Dendritic cell treated with granulocyte-macrophage colony-stimulating factor and Interleukin-4, amounts not matched to agents 40 ng/mL and 50 ng/mL, for 4 days (primary cell): ENCODE measurements at regions not wholly inside any gene's neighbourhood (a gene's known extent, or its start where the extent isn't known, plus 50 kb on each side); places are given as distances from the start of the nearest gene placed in this dataset.

Experiments
- H3K27ac Mint-ChIP-seq: one replicate; pipeline ENCODE4 v1.8.0; 2022; ENCODE audit warnings: mild to moderate bottlenecking, mixed read lengths
- H3K27me3 Mint-ChIP-seq: one replicate; pipeline ENCODE4 v1.8.0; 2022; ENCODE audit warnings: mild to moderate bottlenecking, mixed read lengths
- H3K36me3 Mint-ChIP-seq: one replicate; pipeline ENCODE4 v1.8.0; 2022; ENCODE audit warnings: low read depth, mixed read lengths
- H3K4me1 Mint-ChIP-seq: one replicate; pipeline ENCODE4 v1.8.0; 2022; ENCODE audit warnings: low read depth, mixed read lengths
- H3K4me3 Mint-ChIP-seq: one replicate; pipeline ENCODE4 v1.8.0; 2022; ENCODE audit warnings: mild to moderate bottlenecking, moderate library complexity, mixed read lengths
- H3K9me3 Mint-ChIP-seq: one replicate; pipeline ENCODE4 v1.8.0; 2022; ENCODE audit warnings: mixed read lengths
- intact Hi-C: fragments of 100-400 bp; cut with micrococcal nuclease; formaldehyde crosslinking; loops from one replicate; pipeline ENCODE4 v1.15.0; 2022

DNA sequence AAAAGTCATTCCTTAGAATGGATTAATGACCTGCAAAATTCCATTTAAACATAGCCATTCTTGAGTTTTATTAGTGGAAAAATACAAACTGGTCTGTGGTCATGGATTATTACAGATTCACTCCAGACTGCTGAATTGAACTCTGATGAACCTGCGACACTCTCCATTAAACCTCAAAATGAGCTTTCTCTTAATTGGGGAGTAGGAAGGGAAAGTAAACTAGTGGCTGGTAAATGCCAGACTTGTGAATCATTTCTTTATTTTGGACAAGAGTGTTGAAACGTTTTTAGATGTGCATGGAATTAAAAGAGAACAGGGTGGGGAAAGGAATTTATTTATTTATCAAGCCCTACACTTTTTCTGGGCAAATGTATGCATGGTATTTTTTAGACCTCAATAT is 321.2 kb upstream of the FANCL start:
- no peaks in the 10 kb centered on the region for H3K4me1 Mint-ChIP-seq
- H3K36me3 Mint-ChIP-seq = no peaks in the 10 kb centered on the region
- H3K9me3 Mint-ChIP-seq = no peaks in the 10 kb centered on the region
- H3K4me3 Mint-ChIP-seq = no peak overlapping the region
- no peak overlapping the region for H3K27ac Mint-ChIP-seq
- no peaks in the 10 kb centered on the region for H3K27me3 Mint-ChIP-seq
- intact Hi-C loops = loop anchor here (10.0 kb wide), 1 partner anchor 797 kb away; no protein-coding TSS in a partner anchor

DNA sequence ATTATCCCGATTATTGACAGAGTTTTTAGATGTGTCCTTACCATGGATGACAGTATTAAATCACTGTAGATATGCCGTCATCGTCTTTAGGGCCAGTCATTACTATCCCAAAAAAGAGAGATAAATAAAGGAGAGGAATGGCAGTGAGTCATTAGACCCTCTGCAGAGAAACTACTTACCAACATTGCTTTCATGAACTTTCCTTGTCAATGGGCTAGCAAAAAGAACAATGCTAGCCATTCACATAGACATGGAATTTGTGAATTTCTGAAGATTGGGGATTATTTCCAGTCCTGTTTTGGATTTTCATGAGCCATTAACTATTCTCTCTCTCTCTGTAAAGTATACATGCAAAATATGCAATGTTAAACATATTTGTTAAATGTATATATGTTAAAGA is 319.4 kb upstream of the FANCL start:
- Mint-ChIP-seq H3K27ac (no peak overlapping the region), H3K36me3 (no peaks in the 10 kb centered on the region), H3K9me3 (no peaks in the 10 kb centered on the region), H3K4me3 (no peak overlapping the region), H3K4me1 (no peaks in the 10 kb centered on the region), H3K27me3 (no peaks in the 10 kb centered on the region)
- intact Hi-C loops = loop anchor here (10.0 kb wide), 1 partner anchor 796 kb away; no protein-coding TSS in a partner anchor

DNA sequence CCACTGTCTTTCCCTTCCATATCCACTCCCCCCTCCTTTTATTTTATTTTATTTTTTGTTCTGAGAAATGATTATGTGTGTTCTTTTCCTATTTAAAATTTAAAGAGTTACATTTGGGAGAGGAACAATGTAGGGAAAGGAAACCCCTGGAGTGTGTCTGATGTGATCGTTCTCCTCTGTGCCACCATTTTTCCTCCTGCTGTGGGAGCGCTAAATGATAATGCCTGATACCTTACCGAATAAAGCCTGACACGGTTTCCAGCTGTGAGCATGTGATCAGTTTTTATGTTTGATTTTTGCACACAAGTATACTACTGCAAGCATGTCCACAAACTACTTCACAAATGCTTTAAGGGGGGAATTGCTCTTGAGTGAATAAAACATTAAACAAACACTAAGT is 317.8 kb upstream of the FANCL start:
- Mint-ChIP-seq H3K4me1 (no peaks in the 10 kb centered on the region), H3K36me3 (no peaks in the 10 kb centered on the region), H3K27ac (no peak overlapping the region), H3K27me3 (no peaks in the 10 kb centered on the region), H3K4me3 (no peak overlapping the region), H3K9me3 (no peaks in the 10 kb centered on the region)
- intact Hi-C loops = no loop called here

DNA sequence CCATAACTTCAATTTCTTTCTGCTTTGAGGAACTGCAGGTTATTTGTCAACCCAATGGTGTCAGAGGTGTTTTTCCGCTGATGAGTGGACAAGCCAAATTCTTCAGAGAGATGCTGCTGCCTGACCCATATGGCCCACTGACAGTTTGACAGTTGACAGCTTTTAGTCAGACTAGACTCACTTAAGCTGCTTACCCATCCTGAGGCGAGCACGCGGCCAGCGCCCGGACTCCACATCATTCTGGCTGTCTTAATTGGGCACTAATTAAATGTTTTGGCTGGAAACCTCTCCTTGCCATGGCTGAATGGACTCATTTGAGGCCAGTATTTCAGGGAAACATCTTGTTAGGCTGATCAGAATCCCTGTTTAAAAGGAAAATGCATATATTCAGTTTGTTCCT is 316.1 kb upstream of the FANCL start:
- Mint-ChIP-seq H3K9me3 (no peaks in the 10 kb centered on the region), H3K36me3 (no peaks in the 10 kb centered on the region), H3K27ac (no peak overlapping the region), H3K27me3 (no peaks in the 10 kb centered on the region), H3K4me1 (no peaks in the 10 kb centered on the region), H3K4me3 (no peak overlapping the region)
- intact Hi-C loops = no loop called here

DNA sequence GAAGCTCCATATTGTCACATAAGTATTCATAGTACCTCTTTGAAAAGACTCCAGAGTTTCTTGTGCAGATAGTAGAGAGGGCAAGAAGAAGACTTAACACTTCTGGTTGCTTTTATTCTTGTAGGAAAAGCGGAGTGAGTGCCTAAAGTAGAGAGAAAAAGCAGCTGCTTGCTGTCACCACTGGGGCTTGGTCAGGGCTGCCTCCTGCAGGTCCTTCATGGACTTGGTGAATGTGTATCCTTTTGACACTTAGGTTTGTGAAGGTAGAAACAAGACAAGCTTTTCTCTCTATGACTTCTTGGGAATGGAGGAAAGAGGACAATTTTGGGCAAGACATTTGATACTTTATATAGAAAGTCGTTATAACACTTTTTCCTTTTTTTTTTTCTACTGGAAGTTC is 312.8 kb upstream of the FANCL start:
- Mint-ChIP-seq H3K4me1 (no peaks in the 10 kb centered on the region), H3K9me3 (no peaks in the 10 kb centered on the region), H3K27ac (no peak overlapping the region), H3K4me3 (no peak overlapping the region), H3K27me3 (no peaks in the 10 kb centered on the region), H3K36me3 (no peaks in the 10 kb centered on the region)
- intact Hi-C loops = no loop called here

DNA sequence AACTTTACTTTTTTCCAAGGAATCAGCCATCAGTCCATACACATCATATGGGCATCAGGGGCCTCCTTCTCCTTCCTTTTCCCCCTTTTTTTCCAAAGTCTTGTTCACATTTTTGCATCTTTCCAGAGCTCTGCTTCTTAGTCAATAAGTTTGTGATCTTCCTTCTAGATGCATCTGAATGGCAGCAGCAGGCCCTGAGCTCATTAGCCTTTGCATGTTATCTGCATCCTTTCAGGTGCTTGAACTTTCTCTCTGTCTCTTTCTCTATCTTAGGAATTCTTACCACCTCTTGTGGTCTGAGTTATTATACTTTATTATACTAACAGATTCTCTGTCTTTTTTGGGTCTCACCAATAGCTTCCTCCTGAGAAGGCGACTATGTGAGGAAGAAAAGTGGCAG is 312.4 kb upstream of the FANCL start:
- Mint-ChIP-seq H3K27me3 (no peaks in the 10 kb centered on the region), H3K9me3 (no peaks in the 10 kb centered on the region), H3K36me3 (no peaks in the 10 kb centered on the region), H3K4me1 (no peaks in the 10 kb centered on the region), H3K4me3 (no peak overlapping the region), H3K27ac (no peak overlapping the region)
- intact Hi-C loops = no loop called here

DNA sequence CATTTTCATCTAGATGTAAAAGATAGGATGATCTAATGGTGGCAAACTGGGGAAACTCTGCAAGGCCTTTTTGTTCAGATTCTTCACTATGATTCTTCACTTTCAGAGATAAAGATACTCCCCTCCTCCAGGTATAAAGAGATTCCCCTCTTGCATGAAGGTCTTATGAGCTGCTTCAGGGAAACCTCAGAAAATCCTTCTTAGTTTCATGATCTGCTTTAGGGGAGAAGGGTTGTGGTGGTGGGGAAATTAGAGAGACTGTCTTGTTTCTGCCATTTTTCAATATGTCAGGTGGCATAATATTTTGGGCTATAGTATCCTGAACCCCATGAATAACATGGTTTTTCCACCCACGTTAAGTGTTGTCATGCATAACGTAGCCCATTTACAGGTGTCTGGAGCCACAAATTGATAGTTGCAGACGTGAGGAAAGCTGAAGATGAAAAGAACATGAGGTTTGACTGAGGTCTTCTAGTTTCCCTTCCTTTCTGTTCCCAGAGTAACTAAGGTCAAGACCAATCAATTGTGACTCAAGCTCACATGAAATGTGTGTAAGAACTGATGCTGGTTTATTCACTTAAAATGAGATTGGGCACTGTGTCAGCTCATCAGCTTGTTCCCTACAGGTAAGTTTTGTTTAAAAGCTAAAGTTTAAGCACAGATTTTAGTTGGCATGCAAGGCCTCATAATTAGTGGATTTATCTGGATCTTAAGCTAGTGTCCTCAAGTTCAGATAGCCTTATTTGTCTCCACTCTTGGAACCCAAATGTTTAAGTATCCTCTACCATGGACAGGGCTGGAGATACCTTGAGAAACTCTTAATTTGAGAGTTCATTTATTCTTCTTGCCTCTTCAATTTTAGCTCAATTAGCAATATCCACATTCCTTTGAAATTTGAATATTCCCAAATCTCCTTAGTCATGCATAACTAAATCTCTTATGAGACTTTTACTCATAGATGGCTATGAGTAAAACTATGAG is 304.5 kb upstream of the FANCL start:
- H3K27me3 Mint-ChIP-seq = no peaks in the 10 kb centered on the region
- H3K9me3 Mint-ChIP-seq = no peaks in the 10 kb centered on the region
- H3K36me3 Mint-ChIP-seq = no peaks in the 10 kb centered on the region
- no peak overlapping the region for H3K4me3 Mint-ChIP-seq
- intact Hi-C loops = no loop called here
- H3K4me1 Mint-ChIP-seq = no peaks in the 10 kb centered on the region
- no peak overlapping the region for H3K27ac Mint-ChIP-seq

DNA sequence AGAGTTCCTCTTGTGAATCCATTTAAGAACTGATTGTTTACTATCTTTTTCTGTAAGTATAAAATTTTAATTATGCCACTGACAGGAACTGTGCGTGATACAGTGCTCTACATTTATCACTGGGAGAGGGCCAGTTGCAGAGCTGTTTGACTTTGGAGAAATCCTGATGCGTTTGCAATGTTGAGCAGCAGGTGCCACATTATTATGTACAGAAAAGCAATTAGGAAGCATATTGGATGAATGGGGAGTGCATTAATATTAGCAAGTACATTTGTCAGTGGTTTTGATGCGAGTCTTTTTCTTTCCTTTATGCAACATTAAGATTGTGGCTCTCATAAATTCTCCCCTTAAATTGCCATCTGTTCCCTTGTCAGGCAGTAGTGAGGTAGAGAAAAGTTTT is 302.3 kb upstream of the FANCL start:
- Mint-ChIP-seq H3K4me1 (no peaks in the 10 kb centered on the region), H3K36me3 (no peaks in the 10 kb centered on the region), H3K27me3 (no peaks in the 10 kb centered on the region), H3K9me3 (no peaks in the 10 kb centered on the region), H3K27ac (no peak overlapping the region), H3K4me3 (no peak overlapping the region)
- intact Hi-C loops = no loop called here

DNA sequence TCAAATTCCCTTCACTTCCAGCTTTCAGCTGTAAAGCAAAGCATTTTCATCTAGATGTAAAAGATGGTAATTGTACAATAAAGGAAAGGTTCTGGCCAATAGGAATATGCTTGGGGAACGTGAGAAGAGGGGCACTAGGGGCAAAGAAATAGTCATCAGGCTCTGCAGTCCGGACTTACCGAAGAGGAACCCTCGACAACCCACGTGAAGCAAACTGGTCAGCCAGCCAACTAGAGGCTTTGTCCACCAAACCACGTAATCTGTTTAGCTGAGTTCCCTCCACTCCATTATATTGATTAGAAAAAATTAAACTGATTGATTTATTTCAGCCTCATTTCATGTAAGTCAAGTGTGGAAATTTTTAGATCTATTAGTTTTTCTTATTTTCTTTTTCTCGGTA is 300.4 kb upstream of the FANCL start:
- no peaks in the 10 kb centered on the region for H3K4me1 Mint-ChIP-seq

DNA sequence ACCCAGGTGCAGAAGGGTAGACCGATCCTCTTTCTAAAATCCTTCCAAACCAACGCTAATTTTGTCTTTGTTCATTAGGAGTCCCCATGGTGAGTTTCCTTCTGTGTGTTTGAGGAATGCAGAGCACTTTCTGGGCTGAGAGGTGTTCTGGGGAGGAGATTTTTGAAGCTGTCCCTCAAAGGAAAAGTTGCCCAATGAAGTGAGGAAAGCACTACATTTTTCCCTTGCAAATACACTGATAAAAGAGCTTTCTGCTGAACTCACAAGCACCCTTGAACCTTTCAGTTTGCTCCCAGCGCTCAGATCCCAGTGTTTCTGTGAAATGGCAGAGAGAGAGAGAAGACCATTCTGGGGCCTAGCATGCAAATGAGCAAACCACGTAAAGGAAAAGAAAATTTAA is 299.6 kb upstream of the FANCL start:
- Mint-ChIP-seq H3K4me1 (no peaks in the 10 kb centered on the region), H3K36me3 (no peaks in the 10 kb centered on the region), H3K27ac (no peak overlapping the region), H3K4me3 (no peak overlapping the region), H3K27me3 (no peaks in the 10 kb centered on the region), H3K9me3 (no peaks in the 10 kb centered on the region)
- intact Hi-C loops = no loop called here

More for the DNA sequence above, 300.4 kb upstream of the FANCL start:
- no peaks in the 10 kb centered on the region for H3K9me3 Mint-ChIP-seq
- H3K27ac Mint-ChIP-seq = no peak overlapping the region
- H3K36me3 Mint-ChIP-seq = no peaks in the 10 kb centered on the region
- no peaks in the 10 kb centered on the region for H3K27me3 Mint-ChIP-seq
- no peak overlapping the region for H3K4me3 Mint-ChIP-seq
- intact Hi-C loops = no loop called here

DNA sequence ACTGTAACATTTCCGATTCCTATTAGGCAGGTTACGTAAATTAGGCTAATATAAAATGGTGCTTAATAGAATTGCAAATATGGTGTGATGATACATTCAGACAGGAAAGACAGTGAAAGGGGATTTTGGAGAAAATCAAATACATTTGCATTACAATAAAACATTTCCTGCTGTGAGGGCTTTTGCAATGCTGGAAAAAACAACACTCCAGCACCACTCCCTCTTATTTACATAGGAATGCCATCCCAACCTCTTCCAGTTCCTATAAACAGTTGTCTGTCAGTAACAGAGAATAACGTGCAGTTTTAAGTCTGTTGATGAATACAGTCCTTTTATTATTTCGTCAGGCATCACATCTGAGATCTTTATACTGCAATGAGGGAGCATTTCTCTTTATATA is 298.8 kb upstream of the FANCL start:
- Mint-ChIP-seq H3K36me3 (no peaks in the 10 kb centered on the region), H3K9me3 (no peaks in the 10 kb centered on the region), H3K27me3 (no peaks in the 10 kb centered on the region), H3K4me3 (no peak overlapping the region), H3K4me1 (no peaks in the 10 kb centered on the region), H3K27ac (no peak overlapping the region)
- intact Hi-C loops = no loop called here

DNA sequence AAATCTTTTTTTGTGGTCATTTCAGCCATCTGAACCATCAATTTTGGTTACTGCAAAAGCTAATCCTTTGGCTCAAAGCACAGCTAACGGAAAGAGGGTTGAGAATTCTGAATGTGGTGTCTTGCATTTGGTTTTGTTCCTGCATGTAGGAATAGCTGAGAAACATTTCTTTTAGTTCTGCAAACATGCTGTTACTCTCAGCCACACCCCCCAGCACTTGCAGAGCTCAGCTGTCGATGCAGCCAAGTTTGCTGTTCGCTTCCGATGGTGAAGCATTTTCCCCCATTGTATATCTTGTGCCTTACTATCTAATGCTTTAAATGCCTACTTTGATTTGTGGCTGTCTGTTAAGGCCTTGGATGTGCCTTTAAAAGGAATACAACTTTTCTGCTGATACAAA is 294.9 kb upstream of the FANCL start:
- Mint-ChIP-seq H3K4me1 (no peaks in the 10 kb centered on the region), H3K9me3 (no peaks in the 10 kb centered on the region), H3K27me3 (no peaks in the 10 kb centered on the region), H3K36me3 (no peaks in the 10 kb centered on the region), H3K4me3 (no peak overlapping the region), H3K27ac (no peak overlapping the region)
- intact Hi-C loops = no loop called here

DNA sequence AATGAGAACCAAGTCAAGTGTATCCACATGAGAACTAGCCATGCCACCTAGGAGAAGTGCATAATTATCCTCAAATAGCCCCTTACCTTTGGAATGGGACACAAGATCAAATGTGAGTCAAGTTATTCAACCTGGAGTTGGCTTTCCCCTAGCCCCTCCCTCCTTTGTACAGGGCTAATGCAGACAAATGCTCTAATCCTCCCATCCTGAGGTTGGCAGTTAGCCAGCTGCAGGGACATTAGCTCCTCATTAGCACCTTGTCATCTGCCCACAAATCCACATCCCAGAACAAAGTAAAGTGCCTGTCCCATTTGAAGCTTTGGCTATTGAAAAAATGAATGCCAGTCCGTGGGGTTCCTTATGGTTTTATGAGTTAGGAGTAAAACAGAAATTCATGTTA is 294.1 kb upstream of the FANCL start:
- intact Hi-C loops = no loop called here
- Mint-ChIP-seq H3K27me3 (no peaks in the 10 kb centered on the region), H3K36me3 (no peaks in the 10 kb centered on the region), H3K27ac (no peak overlapping the region), H3K4me3 (no peak overlapping the region), H3K9me3 (no peaks in the 10 kb centered on the region), H3K4me1 (no peaks in the 10 kb centered on the region)

DNA sequence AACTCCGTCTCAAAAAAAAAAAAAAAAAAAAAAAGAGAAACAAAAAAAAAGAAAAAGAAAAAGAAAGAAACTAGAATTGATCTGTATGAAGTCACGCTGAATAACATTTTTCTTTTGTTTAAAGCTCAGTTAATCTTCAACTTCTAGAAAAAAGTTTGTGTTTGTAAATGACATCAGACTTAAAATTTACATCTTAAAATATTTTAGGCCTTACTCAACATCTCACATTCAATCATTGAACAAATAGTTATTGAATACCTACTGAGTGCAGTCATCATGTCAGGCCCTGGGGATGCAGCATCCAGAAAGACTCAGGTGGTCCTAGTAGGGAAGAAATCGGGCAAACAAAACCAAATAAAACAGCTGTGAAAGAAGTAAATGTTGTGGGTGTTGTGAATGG is 292.3 kb upstream of the FANCL start:
- Mint-ChIP-seq H3K27me3 (no peaks in the 10 kb centered on the region), H3K9me3 (no peaks in the 10 kb centered on the region), H3K36me3 (no peaks in the 10 kb centered on the region), H3K4me3 (no peak overlapping the region), H3K4me1 (no peaks in the 10 kb centered on the region), H3K27ac (no peak overlapping the region)
- intact Hi-C loops = no loop called here

DNA sequence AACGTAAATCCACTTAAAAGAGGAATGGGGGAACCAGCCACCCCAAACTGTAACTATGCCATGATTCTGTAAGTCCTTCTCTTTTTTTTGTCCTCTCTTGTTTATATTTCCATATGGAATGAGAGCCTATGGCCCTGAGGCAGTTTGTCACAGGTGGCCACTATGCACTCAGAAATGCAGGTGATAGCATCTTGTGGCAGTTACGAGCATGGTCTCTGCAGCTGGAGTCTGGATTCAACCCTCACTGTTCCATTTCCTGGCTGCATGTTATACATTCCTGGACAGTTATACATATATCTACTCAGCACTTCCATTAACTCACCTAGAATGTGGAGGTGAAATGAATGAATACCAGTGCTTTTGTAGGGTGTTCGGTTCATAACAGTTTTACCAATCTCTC is 291.5 kb upstream of the FANCL start:
- no peaks in the 10 kb centered on the region for H3K9me3 Mint-ChIP-seq
- no peaks in the 10 kb centered on the region for H3K36me3 Mint-ChIP-seq
- no peak overlapping the region for H3K27ac Mint-ChIP-seq
- no peak overlapping the region for H3K4me3 Mint-ChIP-seq
- no peaks in the 10 kb centered on the region for H3K4me1 Mint-ChIP-seq
- intact Hi-C loops = no loop called here
- no peaks in the 10 kb centered on the region for H3K27me3 Mint-ChIP-seq
